ENCODE measurements at regions not wholly inside any gene's neighbourhood (a gene's known extent, or its start where the extent isn't known, plus 50 kb on each side); places are given as distances from the start of the nearest gene placed in this dataset.

GRCh38 chr21:35527358-35527757 lies 478.3 kb upstream of the RUNX1 start:
- intact Hi-C loops (cut with DNase I) = no loop called here
- Histone ChIP-seq H3K27me3 (no peaks in the 10 kb centered on the region), H3K4me3 (no peak overlapping the region), H3K4me1 (peaks cover 0 to 12% (median 0%) of the 10 kb centered on the region in 3 donors), H3K27ac (no peak overlapping the region), H3K9me3 (no peaks in the 10 kb centered on the region), H3K36me3 (no peaks in the 10 kb centered on the region)
- FAIRE-seq (no peak), ATAC-seq (no peak), DNase-seq (no peak)
- TF ChIP-seq, protein P1, sequence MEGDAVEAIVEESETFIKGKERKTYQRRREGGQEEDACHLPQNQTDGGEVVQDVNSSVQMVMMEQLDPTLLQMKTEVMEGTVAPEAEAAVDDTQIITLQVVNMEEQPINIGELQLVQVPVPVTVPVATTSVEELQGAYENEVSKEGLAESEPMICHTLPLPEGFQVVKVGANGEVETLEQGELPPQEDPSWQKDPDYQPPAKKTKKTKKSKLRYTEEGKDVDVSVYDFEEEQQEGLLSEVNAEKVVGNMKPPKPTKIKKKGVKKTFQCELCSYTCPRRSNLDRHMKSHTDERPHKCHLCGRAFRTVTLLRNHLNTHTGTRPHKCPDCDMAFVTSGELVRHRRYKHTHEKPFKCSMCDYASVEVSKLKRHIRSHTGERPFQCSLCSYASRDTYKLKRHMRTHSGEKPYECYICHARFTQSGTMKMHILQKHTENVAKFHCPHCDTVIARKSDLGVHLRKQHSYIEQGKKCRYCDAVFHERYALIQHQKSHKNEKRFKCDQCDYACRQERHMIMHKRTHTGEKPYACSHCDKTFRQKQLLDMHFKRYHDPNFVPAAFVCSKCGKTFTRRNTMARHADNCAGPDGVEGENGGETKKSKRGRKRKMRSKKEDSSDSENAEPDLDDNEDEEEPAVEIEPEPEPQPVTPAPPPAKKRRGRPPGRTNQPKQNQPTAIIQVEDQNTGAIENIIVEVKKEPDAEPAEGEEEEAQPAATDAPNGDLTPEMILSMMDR (IDR thresholded peaks at IDR 0.05) = no peak
- 96 to 100% methylated on average over 1 of the region's 1 CpG for WGBS, 2 donors

DNA sequence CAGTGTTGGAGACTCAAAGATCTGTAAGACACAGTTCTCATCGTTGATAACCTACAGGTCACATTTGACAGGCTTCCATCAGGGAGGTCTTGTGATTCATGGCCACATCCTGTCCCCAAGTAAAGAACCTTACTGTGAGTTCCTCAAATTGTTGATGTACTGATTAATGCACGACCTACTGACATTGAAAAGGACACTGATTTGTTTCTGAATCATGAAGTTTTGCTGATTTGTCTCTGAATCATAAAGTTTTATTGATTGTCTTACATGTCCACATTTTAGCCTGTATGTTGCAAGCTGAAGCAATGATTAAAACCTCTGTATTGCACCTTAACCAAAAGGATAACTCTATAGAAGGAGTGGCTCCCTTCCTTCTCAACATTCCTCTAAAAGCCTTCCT lies 476.3 kb upstream of the RUNX1 start:
- no peaks in the 10 kb centered on the region for H3K9me3 ChIP-seq
- TF ChIP-seq, protein P1 (IDR thresholded peaks at IDR 0.05) = no peak
- 72 to 84% methylated on average over 2 of the region's 2 CpGs for WGBS, 2 donors
- H3K27me3 ChIP-seq = no peaks in the 10 kb centered on the region
- H3K27ac ChIP-seq = no peak overlapping the region
- intact Hi-C loops (cut with DNase I) = no loop called here
- H3K4me3 ChIP-seq = no peak overlapping the region
- no peak for DNase-seq
- no peak for FAIRE-seq
- H3K4me1 ChIP-seq = peaks cover 0 to 12% (median 0%) of the 10 kb centered on the region in 3 donors
- H3K36me3 ChIP-seq = no peaks in the 10 kb centered on the region
- ATAC-seq = no peak

DNA sequence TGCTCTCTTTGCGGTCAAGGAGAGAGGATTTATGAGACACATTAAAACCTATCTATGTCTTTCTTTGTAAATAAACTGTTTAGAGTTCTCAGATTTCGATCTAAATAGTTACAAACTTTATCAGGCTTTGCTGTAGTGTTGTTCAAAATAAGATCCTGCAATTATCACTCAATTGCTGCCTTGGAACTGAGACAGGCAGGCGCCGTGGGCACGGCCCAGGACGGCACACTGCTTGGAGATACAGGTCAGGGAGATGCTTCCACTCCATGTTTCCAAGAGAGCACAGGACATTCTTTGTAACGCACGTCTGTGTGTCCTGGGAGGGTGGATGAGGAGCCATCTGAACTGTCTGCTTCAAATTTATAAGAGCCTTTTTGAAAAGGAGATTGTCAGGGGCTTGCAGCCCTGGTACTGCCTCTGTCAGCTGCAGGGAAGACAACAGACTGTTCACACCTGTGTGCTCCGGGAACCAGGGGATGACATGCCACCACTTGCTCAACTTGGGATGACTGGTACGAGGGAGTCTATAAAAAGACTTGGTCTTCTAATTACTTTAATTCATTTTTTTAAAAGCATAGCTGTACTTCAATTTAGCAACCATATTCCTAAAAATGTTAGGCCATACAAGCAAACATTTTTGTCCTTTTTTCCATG lies 472.9 kb upstream of the RUNX1 start:
- Histone ChIP-seq H3K36me3 (no peaks in the 10 kb centered on the region), H3K9me3 (no peaks in the 10 kb centered on the region), H3K27ac (no peak overlapping the region), H3K4me1 (peaks cover 0 to 3% (median 0%) of the 10 kb centered on the region in 3 donors), H3K27me3 (no peaks in the 10 kb centered on the region), H3K4me3 (no peak overlapping the region)
- DNase-seq (no peak), ATAC-seq (no peak), FAIRE-seq (no peak)
- intact Hi-C loops (cut with DNase I) = no loop called here
- 96 to 97% methylated on average over 10 of the region's 10 CpGs for WGBS, 2 donors
- TF ChIP-seq, protein P1 (IDR thresholded peaks at IDR 0.05) = no peak

GRCh38 chr21:35521293-35521692 lies 472.2 kb upstream of the RUNX1 start:
- H3K27me3 ChIP-seq = no peaks in the 10 kb centered on the region
- H3K4me1 ChIP-seq = peaks cover 0 to 3% (median 0%) of the 10 kb centered on the region in 3 donors
- DNase-seq = no peak
- H3K36me3 ChIP-seq = no peaks in the 10 kb centered on the region
- ATAC-seq = no peak
- 96 to 100% methylated on average over 4 of the region's 4 CpGs for WGBS, 2 donors
- FAIRE-seq = no peak
- intact Hi-C loops (cut with DNase I) = no loop called here
- no peak overlapping the region for H3K27ac ChIP-seq
- H3K9me3 ChIP-seq = no peaks in the 10 kb centered on the region
- TF ChIP-seq, protein P1 (IDR thresholded peaks at IDR 0.05) = no peak
- no peak overlapping the region for H3K4me3 ChIP-seq

- TF ChIP-seq, protein P1 (IDR thresholded peaks at IDR 0.05) = no peak
- ATAC-seq (no peak), FAIRE-seq (no peak), DNase-seq (no peak)
- Histone ChIP-seq H3K4me3 (no peak overlapping the region), H3K27ac (no peak overlapping the region), H3K9me3 (no peaks in the 10 kb centered on the region), H3K4me1 (peaks cover 0 to 3% (median 0%) of the 10 kb centered on the region in 3 donors), H3K36me3 (no peaks in the 10 kb centered on the region), H3K27me3 (no peaks in the 10 kb centered on the region)
- intact Hi-C loops (cut with DNase I) = no loop called here
- WGBS, 2 donors = 100% methylated on average over 1 of the region's 1 CpG
Measured at GRCh38 chr21:35520856-35521255, 471.8 kb upstream of the RUNX1 start.

All from pancreas (tissue), 10 donors.